Right renal cortex interstitium (tissue), 3 donors: ENCODE measurements at regions not wholly inside any gene's neighbourhood (a gene's known extent, or its start where the extent isn't known, plus 50 kb on each side); places are given as distances from the start of the nearest gene placed in this dataset.
A peak's percentile ranks its signal among the peaks of the same experiment; 100 is the strongest.
"Not testable (repeated sequence)": the region's sequence is repeated elsewhere in the genome, so short reads cannot be mapped to it uniquely, and the experiment has no call there.

Experiments
- DNase-seq, 3 donors: peaks; one replicate each; pipeline ENCODE4 v3.0.0-alpha.2; 2013; ENCODE audit warnings: low read depth in 3 of 3, low spot score in 2 of 3

- no peak for DNase-seq
These were observed 206.1 kb downstream of the YTHDC2 start for GRCh38 chr5:113719549-113719948.

- no peak for DNase-seq
These were observed 207.7 kb downstream of the YTHDC2 start for GRCh38 chr5:113721171-113721570.

GRCh38 chr5:113723021-113723420 lies 209.5 kb downstream of the YTHDC2 start:
- DNase-seq = peak; percentile 70 to 84 (median 76)

- DNase-seq = no peak
These were observed 222.3 kb downstream of the YTHDC2 start for GRCh38 chr5:113735751-113736150.

GRCh38 chr5:113742176-113742575 lies 228.7 kb downstream of the YTHDC2 start:
- DNase-seq = no peak

GRCh38 chr5:113742639-113743038 lies 229.1 kb downstream of the YTHDC2 start:
- DNase-seq = no peak

- DNase-seq = no peak
These were observed 234.9 kb downstream of the YTHDC2 start for GRCh38 chr5:113748403-113748802.

GRCh38 chr5:113749334-113749733 lies 235.8 kb downstream of the YTHDC2 start:
- DNase-seq = no peak

- DNase-seq = not testable (repeated sequence)
These were observed 239.7 kb downstream of the YTHDC2 start for GRCh38 chr5:113753182-113753581.

GRCh38 chr5:113755516-113755915 lies 242.0 kb downstream of the YTHDC2 start:
- no peak for DNase-seq

GRCh38 chr5:113757508-113757907 lies 244.0 kb downstream of the YTHDC2 start:
- no peak for DNase-seq

- no peak for DNase-seq
These were observed 246.0 kb downstream of the YTHDC2 start for GRCh38 chr5:113759505-113759904.

- DNase-seq = no peak
These were observed 247.0 kb downstream of the YTHDC2 start for GRCh38 chr5:113760486-113760885.

- no peak for DNase-seq
These were observed 248.1 kb downstream of the YTHDC2 start for GRCh38 chr5:113761594-113761993.

- DNase-seq = no peak
These were observed 250.9 kb downstream of the YTHDC2 start for GRCh38 chr5:113764382-113764781.

GRCh38 chr5:113766827-113767226 lies 253.3 kb downstream of the YTHDC2 start:
- DNase-seq = not testable (repeated sequence)

GRCh38 chr5:113770648-113771047 lies 257.2 kb downstream of the YTHDC2 start:
- DNase-seq = no peak

GRCh38 chr5:113771483-113771882 lies 258.0 kb downstream of the YTHDC2 start:
- DNase-seq = no peak

- DNase-seq = no peak
These were observed 262.7 kb downstream of the YTHDC2 start for GRCh38 chr5:113776168-113776567.

- DNase-seq = no peak
These were observed 263.5 kb downstream of the YTHDC2 start for GRCh38 chr5:113776832-113777525.

GRCh38 chr5:113778147-113778546 lies 264.7 kb downstream of the YTHDC2 start:
- no peak for DNase-seq

- no peak for DNase-seq
These were observed 274.7 kb downstream of the YTHDC2 start for GRCh38 chr5:113788141-113788655.

GRCh38 chr5:113789769-113790168 lies 276.3 kb downstream of the YTHDC2 start:
- no peak for DNase-seq
